GM12891 (cell line): ENCODE measurements at regions not wholly inside any gene's neighbourhood (a gene's known extent, or its start where the extent isn't known, plus 50 kb on each side); places are given as distances from the start of the nearest gene placed in this dataset.

Experiments
- POLR2A ChIP-seq: IDR thresholded peaks from 2 replicates; pipeline ENCODE4 v1.6.1; 2011; ENCODE audit warnings: low read depth, low read length, control low read depth
- POLR2AphosphoS5 ChIP-seq: IDR thresholded peaks from 2 replicates; pipeline ENCODE4 v1.6.1; 2011; ENCODE audit warnings: low read depth, low read length, control low read depth

DNA sequence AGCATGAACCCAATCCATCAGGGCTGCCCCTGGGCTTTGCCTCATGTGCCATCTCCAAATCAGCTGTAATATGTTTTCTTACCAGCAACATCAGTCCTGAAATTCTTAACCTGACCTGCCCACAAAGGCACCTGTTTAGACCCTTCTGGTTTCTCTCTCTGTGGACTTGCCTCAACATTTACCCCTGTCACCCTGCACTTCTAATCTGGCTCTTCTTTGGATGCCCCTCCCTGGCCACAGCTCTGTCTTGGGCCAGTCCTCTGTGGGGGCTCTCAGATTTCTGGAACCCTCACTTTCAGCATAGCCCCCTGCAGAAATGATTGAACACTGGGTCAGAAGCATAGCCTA lies 168.7 kb upstream of the STAC start:
- TF ChIP-seq POLR2A: no peak
- TF ChIP-seq POLR2AphosphoS5: no peak
